ENCODE measurements at regions not wholly inside any gene's neighbourhood (a gene's known extent, or its start where the extent isn't known, plus 50 kb on each side); places are given as distances from the start of the nearest gene placed in this dataset.

GRCh38 chr4:1459081-1459721 lies 53.0 kb upstream of the NKX1-1 start:
- peaks cover 0 to 4% of the 10 kb centered on the region in 2 donors for H3K36me3 Mint-ChIP-seq
- intact Hi-C loops (cut with micrococcal nuclease), result no loop called here
- Histone ChIP-seq H3K4me3 (ENCODE audit: low read length in 2 of 2) (no peak overlapping the region), H3K27me3 (ENCODE audit: insufficient read depth, low read length) (peaks cover 5% of the 10 kb centered on the region), H3K4me1 (ENCODE audit: insufficient read depth, low read length) (no peaks in the 10 kb centered on the region), H3K9me3 (ENCODE audit: control insufficient read depth in 1 of 2, low read length in 2 of 2) (no peaks in the 10 kb centered on the region), H3K36me3 (ENCODE audit: insufficient read depth, low read length) (no peaks in the 10 kb centered on the region), H3K27ac (ENCODE audit: low read depth, low read length) (no peak overlapping the region)
- no peak for DNase-seq
- ChIA-PET CTCF (ENCODE audit: partially characterized antibody) (no interaction called here), POLR2A (ENCODE audit: partially characterized antibody) (no interaction called here)
- H3K27ac Mint-ChIP-seq, result no peak overlapping the region
- H3K27me3 Mint-ChIP-seq, result peaks cover 28 to 31% of the 10 kb centered on the region in 2 donors
- H3K4me1 Mint-ChIP-seq, result no peaks in the 10 kb centered on the region
- peaks cover 0 to 10% (median 4%) of the 10 kb centered on the region in 8 donors for H3K9me3 Mint-ChIP-seq
- no peak overlapping the region for H3K4me3 Mint-ChIP-seq

- POLR2A ChIA-PET (ENCODE audit: partially characterized antibody), result no interaction called here
- Mint-ChIP-seq H3K27me3 (peaks cover 28 to 34% of the 10 kb centered on the region in 2 donors), H3K36me3 (peaks cover 0 to 4% of the 10 kb centered on the region in 2 donors), H3K4me1 (no peaks in the 10 kb centered on the region), H3K9me3 (peaks cover 0 to 15% (median 6%) of the 10 kb centered on the region in 8 donors), H3K27ac (no peak overlapping the region), H3K4me3 (no peak overlapping the region)
- no peaks in the 10 kb centered on the region for H3K36me3 ChIP-seq (ENCODE audit: insufficient read depth, low read length)
- H3K4me3 ChIP-seq (ENCODE audit: low read length in 2 of 2), result no peak overlapping the region
- H3K9me3 ChIP-seq (ENCODE audit: control insufficient read depth in 1 of 2, low read length in 2 of 2), result no peaks in the 10 kb centered on the region
- peaks cover 5% of the 10 kb centered on the region for H3K27me3 ChIP-seq (ENCODE audit: insufficient read depth, low read length)
- no peaks in the 10 kb centered on the region for H3K4me1 ChIP-seq (ENCODE audit: insufficient read depth, low read length)
- no peak overlapping the region for H3K27ac ChIP-seq (ENCODE audit: low read depth, low read length)
- CTCF ChIA-PET (ENCODE audit: partially characterized antibody), result no interaction called here
- DNase-seq, result no peak
- intact Hi-C loops (cut with micrococcal nuclease), result no loop called here
Observed at GRCh38 chr4:1458581-1458980, 52.3 kb upstream of the NKX1-1 start.

All from CD4-positive, alpha-beta memory T cell (primary cell).